Stomach smooth muscle (tissue), 2 donors: ENCODE measurements at regions not wholly inside any gene's neighbourhood (a gene's known extent, or its start where the extent isn't known, plus 50 kb on each side); places are given as distances from the start of the nearest gene placed in this dataset.
"Not testable (repeated sequence)": the region's sequence is repeated elsewhere in the genome, so short reads cannot be mapped to it uniquely, and the experiment has no call there.

Source experiments
- H3K27ac ChIP-seq: one replicate; pipeline ENCODE4 v1.7.0; 2013; ENCODE audit warnings: mild to moderate bottlenecking, low read length, inconsistent platforms
- H3K27me3 ChIP-seq, 2 donors: one replicate each; pipeline ENCODE4 v1.7.0; 2013; ENCODE audit warnings: low read length in 2 of 2; ENCODE audit not compliant: insufficient read depth in 2 of 2, control insufficient read depth in 1 of 2
- H3K36me3 ChIP-seq, 2 donors: one replicate each; pipeline ENCODE4 v1.7.0; 2013; ENCODE audit warnings: low read length in 2 of 2; ENCODE audit not compliant: control insufficient read depth in 2 of 2, insufficient read depth in 2 of 2
- H3K4me1 ChIP-seq: one replicate; pipeline ENCODE4 v1.7.0; 2013; ENCODE audit warnings: low read length; ENCODE audit not compliant: control insufficient read depth, insufficient read depth
- H3K4me3 ChIP-seq, 2 donors: one replicate each; pipeline ENCODE4 v1.7.0; 2013; ENCODE audit warnings: low read length in 2 of 2
- H3K9ac ChIP-seq, 2 donors: one replicate each; pipeline ENCODE4 v1.7.0; 2013; ENCODE audit warnings: low read length in 2 of 2, mild to moderate bottlenecking in 1 of 2
- H3K9me3 ChIP-seq, 2 donors: one replicate each; pipeline ENCODE4 v1.7.0; 2013; ENCODE audit warnings: low read length in 2 of 2; ENCODE audit not compliant: control insufficient read depth in 2 of 2
- donor health status: healthy.
- donor health status: Pancreatic carcinoma.

DNA sequence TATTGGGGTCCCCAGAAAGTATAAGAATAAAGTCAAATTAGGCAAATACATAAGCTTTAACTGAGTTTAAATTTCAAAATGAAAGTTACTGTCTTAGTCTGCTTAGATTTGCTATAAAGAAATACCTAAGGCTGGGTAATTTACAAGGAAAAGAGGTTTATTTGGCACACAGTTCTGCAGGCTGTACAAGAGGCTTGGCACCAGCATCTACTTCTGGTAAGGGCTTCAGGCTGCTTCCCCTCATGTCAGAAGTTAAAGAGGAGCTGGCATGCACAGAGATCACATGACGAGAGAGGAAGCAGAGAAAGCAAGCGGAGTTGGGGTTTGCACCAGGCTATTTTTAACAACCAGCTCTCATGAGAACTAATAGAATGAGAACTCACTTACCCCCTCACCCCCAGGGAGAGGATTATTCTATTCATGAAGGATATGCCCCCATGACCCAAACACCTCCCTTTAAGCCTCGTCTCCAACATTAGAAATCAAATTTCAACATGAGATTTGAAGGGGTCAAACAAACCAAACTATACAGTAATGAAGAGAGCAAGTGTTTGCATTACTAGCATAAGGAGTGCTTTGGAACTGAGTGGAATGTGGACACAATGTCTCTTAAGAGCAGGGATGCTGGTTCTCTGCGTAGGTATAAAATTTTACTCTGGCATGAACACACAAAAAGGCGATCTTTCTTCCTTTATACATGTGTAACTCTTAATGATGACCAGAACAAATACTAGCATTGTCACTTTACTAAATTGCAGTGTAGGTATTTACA is 292.8 kb upstream of the PMFBP1 start:
- no peak overlapping the region for H3K4me3 ChIP-seq
- no peaks in the 10 kb centered on the region for H3K27me3 ChIP-seq
- no peaks in the 10 kb centered on the region for H3K36me3 ChIP-seq
- H3K9ac ChIP-seq, result no peak overlapping the region
- H3K4me1 ChIP-seq, result no peaks in the 10 kb centered on the region
- no peaks in the 10 kb centered on the region for H3K9me3 ChIP-seq
- no peak overlapping the region for H3K27ac ChIP-seq

DNA sequence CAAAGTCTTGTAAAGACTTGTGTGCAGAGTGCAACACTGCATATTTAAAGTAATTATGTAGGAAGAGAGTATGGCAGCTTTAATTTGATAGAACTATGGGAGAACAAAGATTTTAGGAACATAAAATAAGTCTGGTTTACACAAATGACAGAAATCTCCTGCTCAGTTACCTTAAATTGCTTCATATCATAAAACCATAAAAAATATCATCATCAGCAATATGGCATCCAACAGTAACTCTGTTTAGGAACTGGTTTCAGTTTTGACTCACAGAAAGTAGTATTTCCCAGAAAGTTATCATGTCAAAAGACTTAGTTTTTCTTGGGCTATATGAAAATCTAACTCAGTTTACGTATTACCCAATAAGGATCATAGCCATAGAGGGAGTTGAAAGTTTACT is 292.1 kb upstream of the PMFBP1 start:
- Histone ChIP-seq H3K4me3 (no peak overlapping the region), H3K4me1 (no peaks in the 10 kb centered on the region), H3K27me3 (no peaks in the 10 kb centered on the region)

DNA sequence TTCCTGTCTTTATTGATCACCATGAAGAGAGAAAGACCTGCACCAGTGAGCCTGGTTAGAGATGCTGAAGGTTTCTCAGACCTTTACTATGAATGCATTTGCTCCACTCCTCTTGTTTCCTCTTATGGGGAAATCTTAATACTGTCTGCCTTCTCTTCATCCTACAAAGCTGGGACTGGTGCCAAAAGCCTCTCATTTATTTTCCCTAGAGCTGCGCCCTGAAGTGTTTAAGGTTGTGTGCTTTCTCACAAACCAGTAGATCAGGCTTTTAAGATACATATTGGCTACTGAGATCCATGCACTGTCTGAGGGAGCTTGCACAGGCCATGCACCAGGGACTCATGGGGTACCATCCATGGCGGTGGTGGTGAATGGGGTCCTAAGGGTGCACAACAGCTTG is 286.1 kb upstream of the PMFBP1 start:
- H3K4me3 ChIP-seq, result no peak overlapping the region
- H3K36me3 ChIP-seq, result no peaks in the 10 kb centered on the region
- no peaks in the 10 kb centered on the region for H3K4me1 ChIP-seq
- no peak overlapping the region for H3K9ac ChIP-seq
- H3K27ac ChIP-seq, result no peak overlapping the region
- H3K27me3 ChIP-seq, result no peaks in the 10 kb centered on the region
- H3K9me3 ChIP-seq, result peaks cover 2 to 5% of the 10 kb centered on the region in 2 donors

More for the DNA sequence above, 292.1 kb upstream of the PMFBP1 start:
- Histone ChIP-seq H3K36me3 (no peaks in the 10 kb centered on the region), H3K27ac (no peak overlapping the region), H3K9me3 (no peaks in the 10 kb centered on the region), H3K9ac (no peak overlapping the region)

- Histone ChIP-seq H3K4me1 (no peaks in the 10 kb centered on the region), H3K27me3 (no peaks in the 10 kb centered on the region), H3K9me3 (peaks cover 2 to 5% of the 10 kb centered on the region in 2 donors), H3K36me3 (no peaks in the 10 kb centered on the region), H3K4me3 (no peak overlapping the region), H3K9ac (no peak overlapping the region), H3K27ac (no peak overlapping the region)
Observed at GRCh38 chr16:72457243-72457940, 285.4 kb upstream of the PMFBP1 start.

- Histone ChIP-seq H3K9ac (no peak overlapping the region), H3K27me3 (no peaks in the 10 kb centered on the region), H3K9me3 (peaks cover 2 to 5% of the 10 kb centered on the region in 2 donors), H3K36me3 (no peaks in the 10 kb centered on the region), H3K27ac (no peak overlapping the region), H3K4me1 (no peaks in the 10 kb centered on the region), H3K4me3 (no peak overlapping the region)
Observed at GRCh38 chr16:72455743-72456659, 284.0 kb upstream of the PMFBP1 start.

GRCh38 chr16:72453856-72454255 is 281.9 kb upstream of the PMFBP1 start:
- H3K9ac ChIP-seq, H3K4me1 ChIP-seq, H3K36me3 ChIP-seq, H3K27ac ChIP-seq, H3K27me3 ChIP-seq, H3K4me3 ChIP-seq, H3K9me3 ChIP-seq: not testable (repeated sequence)

DNA sequence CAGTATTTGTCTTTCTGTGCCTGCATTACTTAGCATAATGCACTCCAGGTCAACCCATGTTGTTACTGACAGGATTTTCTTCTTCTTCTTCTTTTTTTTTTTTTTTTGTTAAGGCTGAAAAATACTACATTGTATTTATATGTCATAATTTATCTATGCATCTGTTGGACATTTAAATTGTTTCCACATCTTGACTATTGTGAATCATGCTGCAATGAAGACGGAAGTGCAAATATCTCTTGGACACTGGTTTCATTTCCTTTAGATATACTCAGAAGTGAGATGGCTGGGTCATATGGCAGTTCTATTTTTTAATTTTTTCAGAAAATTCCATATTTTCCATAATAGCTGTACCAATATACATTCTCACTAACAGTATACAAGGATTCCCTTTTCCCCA is 272.7 kb upstream of the PMFBP1 start:
- Histone ChIP-seq H3K9ac (no peak overlapping the region), H3K36me3 (no peaks in the 10 kb centered on the region), H3K4me1 (no peaks in the 10 kb centered on the region), H3K27ac (no peak overlapping the region), H3K9me3 (no peaks in the 10 kb centered on the region), H3K27me3 (no peaks in the 10 kb centered on the region), H3K4me3 (no peak overlapping the region)

DNA sequence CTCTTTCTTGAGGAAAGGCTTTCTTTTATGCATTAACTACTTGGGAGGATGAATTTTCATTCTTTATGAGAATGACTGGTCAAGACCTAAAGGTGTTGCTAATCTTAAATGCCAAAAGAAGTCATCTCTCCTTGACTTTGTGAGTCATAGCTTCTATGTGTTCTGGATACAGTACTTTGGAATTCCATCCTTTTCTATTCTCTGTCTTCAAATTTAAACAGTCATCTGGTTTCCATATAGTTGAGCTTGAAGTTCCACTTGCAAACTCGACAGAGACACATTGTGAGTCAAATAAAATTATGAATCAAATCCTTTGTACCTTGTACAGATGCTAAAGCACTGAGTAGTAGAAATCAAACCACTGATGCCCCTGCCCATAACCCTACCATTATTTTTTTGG is 271.9 kb upstream of the PMFBP1 start:
- no peaks in the 10 kb centered on the region for H3K27me3 ChIP-seq
- no peaks in the 10 kb centered on the region for H3K4me1 ChIP-seq
- H3K4me3 ChIP-seq, result no peak overlapping the region
- no peaks in the 10 kb centered on the region for H3K36me3 ChIP-seq
- no peaks in the 10 kb centered on the region for H3K9me3 ChIP-seq
- no peak overlapping the region for H3K27ac ChIP-seq
- H3K9ac ChIP-seq, result no peak overlapping the region

DNA sequence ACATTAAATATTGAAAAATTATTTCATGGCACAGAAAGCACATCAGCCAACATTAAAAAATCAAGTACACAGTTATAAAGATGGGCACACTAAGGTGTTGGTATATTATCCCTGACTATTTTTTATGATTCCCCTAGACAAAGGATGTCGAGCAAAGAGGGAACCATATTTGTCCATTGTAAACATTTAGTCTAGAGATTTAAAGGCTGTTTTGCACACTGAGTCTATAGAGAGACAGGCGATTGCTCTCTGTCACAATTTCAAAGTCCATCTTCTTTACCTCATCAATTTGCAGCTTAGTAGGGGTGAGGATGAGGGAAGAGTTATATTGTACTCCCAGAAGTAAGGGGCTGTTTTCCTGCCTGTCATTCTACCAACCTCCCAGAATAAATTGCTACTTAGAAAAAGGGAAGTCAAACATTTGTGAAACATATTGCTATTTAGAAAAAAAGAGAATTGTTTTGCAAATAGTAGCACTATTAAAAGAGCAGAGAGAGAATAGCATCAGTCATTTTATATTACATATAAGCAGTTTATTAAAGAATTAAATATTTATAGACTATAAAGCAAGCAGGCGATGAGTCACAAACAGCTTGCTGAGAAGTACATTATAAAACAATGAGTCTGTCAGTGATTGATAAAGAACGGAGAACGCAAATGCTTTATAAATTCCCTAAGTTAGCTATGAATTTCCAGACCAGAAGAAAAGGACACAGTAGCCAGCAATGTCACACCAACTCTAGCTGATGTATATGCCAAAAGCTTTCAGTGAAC is 270.6 kb upstream of the PMFBP1 start:
- Histone ChIP-seq H3K4me1 (no peaks in the 10 kb centered on the region), H3K36me3 (no peaks in the 10 kb centered on the region), H3K27me3 (no peaks in the 10 kb centered on the region), H3K27ac (no peak overlapping the region), H3K9me3 (no peaks in the 10 kb centered on the region), H3K4me3 (no peak overlapping the region), H3K9ac (no peak overlapping the region)

GRCh38 chr16:72437891-72438290 is 265.9 kb upstream of the PMFBP1 start:
- no peaks in the 10 kb centered on the region for H3K27me3 ChIP-seq
- H3K9ac ChIP-seq, result no peak overlapping the region
- peaks cover 0 to 4% of the 10 kb centered on the region in 2 donors for H3K9me3 ChIP-seq
- H3K4me3 ChIP-seq, result no peak overlapping the region
- H3K36me3 ChIP-seq, result no peaks in the 10 kb centered on the region
- H3K4me1 ChIP-seq, result no peaks in the 10 kb centered on the region
- H3K27ac ChIP-seq, result no peak overlapping the region
